H9 (cell line): ENCODE measurements at regions not wholly inside any gene's neighbourhood (a gene's known extent, or its start where the extent isn't known, plus 50 kb on each side); places are given as distances from the start of the nearest gene placed in this dataset.

Experiments used
- DNase-seq: peaks from one replicate; pipeline ENCODE4 v3.0.0-alpha.2; 2017
- H2AFZ ChIP-seq: one replicate; pipeline ENCODE4 v1.6.1; 2013; ENCODE audit warnings: mild to moderate bottlenecking, low read length, control low read depth, moderate library complexity
- H2AK5ac ChIP-seq: 2 replicates; pipeline ENCODE4 v1.6.1; 2013; ENCODE audit warnings: low read length, control low read depth, mixed read lengths; ENCODE audit not compliant: insufficient read length
- H2BK120ac ChIP-seq: one replicate; pipeline ENCODE4 v1.6.1; 2013; ENCODE audit warnings: low read depth, mild to moderate bottlenecking, low read length, control low read depth, inconsistent platforms; ENCODE audit not compliant: poor library complexity, severe bottlenecking
- H2BK12ac ChIP-seq: 2 replicates; pipeline ENCODE4 v1.6.1; 2013; ENCODE audit warnings: low read length, control low read depth, mixed read lengths, low read depth; ENCODE audit not compliant: insufficient read length
- H2BK15ac ChIP-seq: 2 replicates; pipeline ENCODE4 v1.6.1; 2013; ENCODE audit warnings: low read depth, low read length, control low read depth
- H2BK20ac ChIP-seq: one replicate; pipeline ENCODE4 v1.6.1; 2013; ENCODE audit warnings: low read depth, mild to moderate bottlenecking, low read length, control low read depth, inconsistent platforms; ENCODE audit not compliant: poor library complexity, severe bottlenecking
- H2BK5ac ChIP-seq: 2 replicates; pipeline ENCODE4 v1.6.1; 2013; ENCODE audit warnings: low read length, control low read depth, mixed read lengths; ENCODE audit not compliant: insufficient read length
- H3K14ac ChIP-seq: 2 replicates; pipeline ENCODE4 v1.6.1; 2013; ENCODE audit warnings: low read length, control low read depth; ENCODE audit not compliant: insufficient read depth
- H3K18ac ChIP-seq: 2 replicates; pipeline ENCODE4 v1.6.1; 2013; ENCODE audit warnings: low read depth, mild to moderate bottlenecking, mixed read lengths, low read length, control low read depth; ENCODE audit not compliant: insufficient read length
- H3K23ac ChIP-seq: 2 replicates; pipeline ENCODE4 v1.6.1; 2013; ENCODE audit warnings: low read length, control low read depth, mixed read lengths, low read depth; ENCODE audit not compliant: insufficient read length
- H3K23me2 ChIP-seq: 2 replicates; pipeline ENCODE4 v1.6.1; 2013; ENCODE audit warnings: low read depth, mild to moderate bottlenecking, mixed read lengths, low read length, control low read depth; ENCODE audit not compliant: insufficient read length, poor library complexity, severe bottlenecking
- H3K27ac ChIP-seq: 2 replicates; pipeline ENCODE4 v1.5.1; 2013; ENCODE audit warnings: low read length, control low read depth, mixed read lengths, low read depth; ENCODE audit not compliant: insufficient read length
- H3K27me3 ChIP-seq: 2 replicates; pipeline ENCODE4 v1.6.1; 2013; ENCODE audit warnings: low read length, control low read depth, inconsistent platforms; ENCODE audit not compliant: insufficient read depth
- H3K4ac ChIP-seq: 2 replicates; pipeline ENCODE4 v1.6.1; 2013; ENCODE audit warnings: low read depth, mild to moderate bottlenecking, control low read depth, inconsistent platforms, low read length, moderate library complexity
- H3K4me1 ChIP-seq: 2 replicates; pipeline ENCODE4 v1.6.1; 2013; ENCODE audit warnings: low read length, control low read depth, inconsistent platforms; ENCODE audit not compliant: insufficient read depth
- H3K4me2 ChIP-seq: 2 replicates; pipeline ENCODE4 v1.6.1; 2013; ENCODE audit warnings: low read length, control low read depth, mixed read lengths; ENCODE audit not compliant: insufficient read length, insufficient read depth
- H3K56ac ChIP-seq: 2 replicates; pipeline ENCODE4 v1.6.1; 2013; ENCODE audit warnings: low read depth, mild to moderate bottlenecking, mixed read lengths, low read length, control low read depth; ENCODE audit not compliant: insufficient read length
- H3K79me1 ChIP-seq: 2 replicates; pipeline ENCODE4 v1.6.1; 2013; ENCODE audit warnings: low read depth, mild to moderate bottlenecking, moderate library complexity, low read length, control low read depth, inconsistent platforms; ENCODE audit not compliant: insufficient read depth, poor library complexity, severe bottlenecking
- H3K79me2 ChIP-seq: 2 replicates; pipeline ENCODE4 v1.6.1; 2013; ENCODE audit warnings: low read length, control low read depth, inconsistent platforms; ENCODE audit not compliant: insufficient read depth
- H3K9ac ChIP-seq: 2 replicates; pipeline ENCODE4 v1.6.1; 2013; ENCODE audit warnings: low read length, control low read depth, mixed read lengths; ENCODE audit not compliant: insufficient read length; ENCODE audit errors: extremely low read depth
- H3K9me3 ChIP-seq: one replicate; pipeline ENCODE4 v1.6.1; 2013; ENCODE audit warnings: low read depth, low read length, inconsistent platforms; ENCODE audit not compliant: control insufficient read depth
- H3T11ph ChIP-seq: one replicate; pipeline ENCODE4 v1.6.1; 2013; ENCODE audit warnings: mild to moderate bottlenecking, low read length, control low read depth, inconsistent platforms
- H4K20me1 ChIP-seq: one replicate; pipeline ENCODE4 v1.6.1; 2013; ENCODE audit not compliant: control insufficient read depth, insufficient read length, insufficient read depth
- H4K5ac ChIP-seq: 2 replicates; pipeline ENCODE4 v1.6.1; 2013; ENCODE audit warnings: low read depth, mild to moderate bottlenecking, mixed read lengths, low read length, control low read depth; ENCODE audit not compliant: insufficient read length
- H4K8ac ChIP-seq: replicated peaks from 2 replicates; pipeline ENCODE4 v1.6.1; 2013; ENCODE audit warnings: low read length, control low read depth, mixed read lengths, low read depth; ENCODE audit not compliant: insufficient read length
- H4K91ac ChIP-seq: 2 replicates; pipeline ENCODE4 v1.6.1; 2013; ENCODE audit warnings: low read depth, mild to moderate bottlenecking, moderate library complexity, mixed read lengths, low read length, control low read depth; ENCODE audit not compliant: insufficient read length
- H3K27ac Mint-ChIP-seq, 3 experiments: 2 replicates in 2 of 3; 3 replicates in 1 of 3; pipeline ENCODE4 v1.8.0; 2020 to 2021; ENCODE audit warnings: mixed read lengths in 3 of 3, mild to moderate bottlenecking in 1 of 3, moderate library complexity in 1 of 3
- H3K27me3 Mint-ChIP-seq: 2 replicates; pipeline ENCODE4 v1.8.0; 2021; ENCODE audit warnings: low read depth, mild to moderate bottlenecking, moderate library complexity, mixed read lengths
- H3K36me3 Mint-ChIP-seq, 3 experiments: 2 replicates in 2 of 3; 3 replicates in 1 of 3; pipeline ENCODE4 v1.8.0; 2020 to 2021; ENCODE audit warnings: low read depth in 3 of 3, mixed read lengths in 3 of 3; ENCODE audit not compliant: insufficient read depth in 1 of 3
- H3K4me1 Mint-ChIP-seq, 2 experiments: 2 replicates each; pipeline ENCODE4 v1.8.0; 2020; ENCODE audit warnings: mixed read lengths in 2 of 2
- H3K4me3 Mint-ChIP-seq, 2 experiments: 2 replicates in 1 of 2; 3 replicates in 1 of 2; pipeline ENCODE4 v1.8.0; 2020 to 2021; ENCODE audit warnings: mild to moderate bottlenecking in 2 of 2, mixed read lengths in 2 of 2, moderate library complexity in 1 of 2
- H3K9me3 Mint-ChIP-seq, 2 experiments: 2 replicates in 1 of 2; 3 replicates in 1 of 2; pipeline ENCODE4 v1.8.0; 2020; ENCODE audit warnings: mild to moderate bottlenecking in 2 of 2, mixed read lengths in 2 of 2, moderate library complexity in 1 of 2
- WGBS: extraction: QIAGEN DNeasy Blood & Tissue Kit; methylation state at CpG from one replicate; pipeline ENCODE4 v1.1.7; 2013; ENCODE audit warnings: missing lambda C conversion rate, low lambda C conversion rate, mixed read lengths; ENCODE audit not compliant: insufficient read length; ENCODE audit errors: extremely low coverage; 5-methylcytosine and 5-hydroxymethylcytosine counted together
- TF ChIP-seq, protein P1 (sequence below): fragments of 200-600 bp; sonication (generic); conservative IDR thresholded peaks from 3 replicates; pipeline ENCODE4 v1.8.0; 2021; ENCODE audit warnings: antibody characterized with exemption, mild to moderate bottlenecking

DNA sequence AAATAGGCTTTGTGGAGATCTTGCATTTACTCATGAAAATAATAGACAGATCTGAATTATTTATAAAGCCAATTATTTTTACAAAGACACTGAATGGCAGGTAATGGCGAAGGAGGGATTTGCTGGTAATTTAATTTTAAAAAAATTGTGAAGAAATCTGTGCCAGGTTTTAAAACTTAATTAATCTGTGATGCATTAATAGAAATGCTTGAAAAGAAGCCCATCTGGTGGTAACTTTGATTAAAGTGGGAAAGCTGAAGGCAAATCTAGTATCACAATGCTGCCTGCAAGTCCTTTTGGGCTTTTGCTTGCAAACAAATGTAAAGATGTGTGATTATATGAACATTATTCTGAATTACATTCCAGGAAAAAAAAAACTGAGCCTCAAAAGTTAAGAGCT, 433.2 kb upstream of the DEPDC1 start:
- no peaks in the 10 kb centered on the region for H3K23me2 ChIP-seq
- H3K18ac ChIP-seq: no peak overlapping the region
- no peak overlapping the region for H2BK120ac ChIP-seq
- no peaks in the 10 kb centered on the region for H3K27me3 ChIP-seq
- H2AFZ ChIP-seq: no peak overlapping the region
- H3K79me1 ChIP-seq: no peaks in the 10 kb centered on the region
- DNase-seq: no peak
- no peak overlapping the region for H2BK12ac ChIP-seq
- no peak overlapping the region for H3K56ac ChIP-seq
- H3K14ac ChIP-seq: no peak overlapping the region
- no peaks in the 10 kb centered on the region for H3K4me1 ChIP-seq
- Mint-ChIP-seq H3K27me3 (no peaks in the 10 kb centered on the region; the same call in 1 of the 2 replicates), H3K4me3 (no peak overlapping the region), H3K4me1 (peaks cover 0 to 2% of the 10 kb centered on the region in 2 experiments; a peak in 1 of 4 replicates), H3K36me3 (peaks cover 0 to 3% (median 3%) of the 10 kb centered on the region in 3 experiments; a peak in 2 of 7 replicates), H3K27ac (no peak overlapping the region), H3K9me3 (peaks cover 3 to 4% of the 10 kb centered on the region in 2 experiments)
- H4K20me1 ChIP-seq: no peaks in the 10 kb centered on the region
- no peak overlapping the region for H3K9ac ChIP-seq
- no peak overlapping the region for H4K8ac ChIP-seq
- H3K4ac ChIP-seq: no peak overlapping the region
- no peak overlapping the region for H3K27ac ChIP-seq
- H2AK5ac ChIP-seq: no peak overlapping the region
- H3T11ph ChIP-seq: no peak overlapping the region
- WGBS: no CpG with 5 or more reads among the region's 1 CpG
- no peaks in the 10 kb centered on the region for H3K9me3 ChIP-seq
- no peak overlapping the region for H2BK5ac ChIP-seq
- H3K23ac ChIP-seq: no peak overlapping the region
- no peak overlapping the region for H4K91ac ChIP-seq
- no peak overlapping the region for H2BK20ac ChIP-seq
- no peak overlapping the region for H4K5ac ChIP-seq
- H3K79me2 ChIP-seq: no peaks in the 10 kb centered on the region
- H2BK15ac ChIP-seq: no peak overlapping the region
- H3K4me2 ChIP-seq: no peak overlapping the region
- TF ChIP-seq, protein P1, sequence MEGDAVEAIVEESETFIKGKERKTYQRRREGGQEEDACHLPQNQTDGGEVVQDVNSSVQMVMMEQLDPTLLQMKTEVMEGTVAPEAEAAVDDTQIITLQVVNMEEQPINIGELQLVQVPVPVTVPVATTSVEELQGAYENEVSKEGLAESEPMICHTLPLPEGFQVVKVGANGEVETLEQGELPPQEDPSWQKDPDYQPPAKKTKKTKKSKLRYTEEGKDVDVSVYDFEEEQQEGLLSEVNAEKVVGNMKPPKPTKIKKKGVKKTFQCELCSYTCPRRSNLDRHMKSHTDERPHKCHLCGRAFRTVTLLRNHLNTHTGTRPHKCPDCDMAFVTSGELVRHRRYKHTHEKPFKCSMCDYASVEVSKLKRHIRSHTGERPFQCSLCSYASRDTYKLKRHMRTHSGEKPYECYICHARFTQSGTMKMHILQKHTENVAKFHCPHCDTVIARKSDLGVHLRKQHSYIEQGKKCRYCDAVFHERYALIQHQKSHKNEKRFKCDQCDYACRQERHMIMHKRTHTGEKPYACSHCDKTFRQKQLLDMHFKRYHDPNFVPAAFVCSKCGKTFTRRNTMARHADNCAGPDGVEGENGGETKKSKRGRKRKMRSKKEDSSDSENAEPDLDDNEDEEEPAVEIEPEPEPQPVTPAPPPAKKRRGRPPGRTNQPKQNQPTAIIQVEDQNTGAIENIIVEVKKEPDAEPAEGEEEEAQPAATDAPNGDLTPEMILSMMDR: no peak
